CD4-positive, alpha-beta T cell treated with Interleukin-17A for 4 hours (primary cell): ENCODE measurements at regions not wholly inside any gene's neighbourhood (a gene's known extent, or its start where the extent isn't known, plus 50 kb on each side); places are given as distances from the start of the nearest gene placed in this dataset.
"Not testable (repeated sequence)": the region's sequence is repeated elsewhere in the genome, so short reads cannot be mapped to it uniquely, and the experiment has no call there.

Experiments
- DNase-seq: peaks from one replicate; pipeline ENCODE4 v3.0.0-alpha.2; 2020; ENCODE audit warnings: mixed read lengths

GRCh38 chr21:25220954-25221353 lies 386.3 kb downstream of the MRPL39 start:
- no peak for DNase-seq

- no peak for DNase-seq
Measured at GRCh38 chr21:25220169-25220568, 387.1 kb downstream of the MRPL39 start.

GRCh38 chr21:25215698-25216384 lies 391.4 kb downstream of the MRPL39 start:
- no peak for DNase-seq

GRCh38 chr21:25214676-25215075 lies 392.6 kb downstream of the MRPL39 start:
- no peak for DNase-seq

GRCh38 chr21:25199944-25200343 lies 407.3 kb downstream of the MRPL39 start:
- DNase-seq = no peak

GRCh38 chr21:25191141-25191540 lies 416.1 kb downstream of the MRPL39 start:
- no peak for DNase-seq

GRCh38 chr21:25189497-25189896 lies 417.8 kb downstream of the MRPL39 start:
- DNase-seq = no peak

- no peak for DNase-seq
Measured at GRCh38 chr21:25188677-25189079, 418.6 kb downstream of the MRPL39 start.

GRCh38 chr21:25186273-25186672 lies 421.0 kb downstream of the MRPL39 start:
- no peak for DNase-seq

GRCh38 chr21:25183577-25183976 lies 423.7 kb downstream of the MRPL39 start:
- no peak for DNase-seq

GRCh38 chr21:25181690-25182089 lies 425.6 kb downstream of the MRPL39 start:
- not testable (repeated sequence) for DNase-seq

- no peak for DNase-seq
Measured at GRCh38 chr21:25179116-25179515, 428.2 kb downstream of the MRPL39 start.

GRCh38 chr21:25176637-25177412 lies 430.5 kb downstream of the MRPL39 start:
- DNase-seq = no peak

- DNase-seq = no peak
Measured at GRCh38 chr21:25175938-25176337, 431.3 kb downstream of the MRPL39 start.

- no peak for DNase-seq
Measured at GRCh38 chr21:25171438-25171837, 435.8 kb downstream of the MRPL39 start.

GRCh38 chr21:25170681-25171080 lies 436.6 kb downstream of the MRPL39 start:
- no peak for DNase-seq

GRCh38 chr21:25169370-25169769 lies 437.9 kb downstream of the MRPL39 start:
- no peak for DNase-seq

GRCh38 chr21:25166904-25167303 lies 440.4 kb downstream of the MRPL39 start:
- DNase-seq = not testable (repeated sequence)

- DNase-seq = no peak
Measured at GRCh38 chr21:25161571-25161970, 445.7 kb downstream of the MRPL39 start.

- DNase-seq = not testable (repeated sequence)
Measured at GRCh38 chr21:25155020-25155419, 452.3 kb downstream of the MRPL39 start.

- no peak for DNase-seq
Measured at GRCh38 chr21:25149022-25149421, 458.3 kb downstream of the MRPL39 start.

GRCh38 chr21:25139414-25139813 lies 467.9 kb downstream of the MRPL39 start:
- no peak for DNase-seq

GRCh38 chr21:25133939-25134338 lies 473.3 kb downstream of the MRPL39 start:
- DNase-seq = no peak

- DNase-seq = no peak
Measured at GRCh38 chr21:25127811-25128210, 479.5 kb downstream of the MRPL39 start.
